Body of pancreas (tissue), 4 donors: ENCODE measurements at regions not wholly inside any gene's neighbourhood (a gene's known extent, or its start where the extent isn't known, plus 50 kb on each side); places are given as distances from the start of the nearest gene placed in this dataset.

Experiments used
- ATAC-seq: fragments of 150-250 bp; one replicate; pipeline ENCODE4 v1.9.1; 2016
- DNase-seq, 4 donors: peaks; one replicate each; pipeline ENCODE4 v3.0.0-alpha.2; 2019
- H3K27ac ChIP-seq, 4 donors: fragments of 200-600 bp; sonication (generic); 1 replicate in 3 of 4; 2 replicates in 1 of 4; pipeline versions ENCODE4 v1.5.1 to v1.6.1; 2016 to 2019; ENCODE audit warnings: mild to moderate bottlenecking in 1 of 4, mixed read lengths in 1 of 4, moderate library complexity in 1 of 4
- H3K27me3 ChIP-seq, 2 donors: fragments of 200-600 bp; sonication (generic); one replicate each; pipeline ENCODE4 v1.6.0; 2016; ENCODE audit warnings: mild to moderate bottlenecking in 1 of 2
- H3K36me3 ChIP-seq, 2 donors: fragments of 200-600 bp; sonication (generic); replicated peaks in 1 of 2; 2 replicates each; pipeline ENCODE4 v1.5.1; 2016; ENCODE audit warnings: low read depth in 2 of 2; ENCODE audit not compliant: insufficient read depth in 1 of 2
- H3K4me1 ChIP-seq: fragments of 200-600 bp; sonication (generic); one replicate; pipeline ENCODE4 v1.6.0; 2016
- H3K4me3 ChIP-seq, 2 donors: fragments of 200-600 bp; sonication (generic); 1 replicate in 1 of 2; 2 replicates in 1 of 2; pipeline ENCODE4 v1.5.1; 2016 to 2019
- H3K9me3 ChIP-seq, 3 donors: fragments of 200-600 bp; sonication (generic); 1 replicate in 2 of 3; 2 replicates in 1 of 3; pipeline ENCODE4 v1.5.1; 2016
- CTCF ChIP-seq, 7 experiments: fragments of 450-650 bp in 4 of 7; fragments of 200-600 bp in 3 of 7; sonication (generic) in 3 of 7; IDR thresholded peaks; one replicate each; pipeline ENCODE4 v1.5.1; 2016 to 2019; ENCODE audit warnings: antibody characterized with exemption in 7 of 7
- POLR2A ChIP-seq, 3 donors: fragments of 450-650 bp; IDR thresholded peaks; one replicate each; pipeline ENCODE4 v1.6.1; 2016; ENCODE audit warnings: antibody characterized with exemption in 3 of 3, mild to moderate bottlenecking in 2 of 3
- WGBS, 2 donors: methylation state at CpG; one replicate each; pipeline ENCODE4 v1.1.5; 2017; 5-methylcytosine and 5-hydroxymethylcytosine counted together
- intact Hi-C: fragments of 100-400 bp; cut with DNase I; formaldehyde crosslinking; loops from one replicate; pipeline ENCODE4 v1.15.1; 2023

GRCh38 chr3:18580268-18580667, 155.1 kb upstream of the SATB1 start:
- H3K4me1 ChIP-seq, result no peaks in the 10 kb centered on the region
- no peak overlapping the region for H3K4me3 ChIP-seq
- intact Hi-C loops, result no loop called here
- H3K9me3 ChIP-seq, result no peaks in the 10 kb centered on the region
- peak in 2 of 4 donors; percentile 7 to 9 for DNase-seq
- no peaks in the 10 kb centered on the region for H3K27me3 ChIP-seq
- TF ChIP-seq CTCF (IDR thresholded peaks at IDR 0.05) (no peak), POLR2A (IDR thresholded peaks at IDR 0.05) (no peak)
- H3K27ac ChIP-seq, result no peak overlapping the region
- 61 to 63% methylated on average over 2 of the region's 2 CpGs for WGBS, 2 donors
- ATAC-seq, result no peak
- H3K36me3 ChIP-seq, result no peaks in the 10 kb centered on the region

GRCh38 chr3:18579661-18580060, 154.5 kb upstream of the SATB1 start:
- ATAC-seq (no peak), DNase-seq (no peak)
- H3K4me3 ChIP-seq, result no peak overlapping the region
- 29 to 43% methylated on average over 3 of the region's 3 CpGs for WGBS, 2 donors
- H3K4me1 ChIP-seq, result no peaks in the 10 kb centered on the region
- H3K27ac ChIP-seq, result no peak overlapping the region
- H3K36me3 ChIP-seq, result no peaks in the 10 kb centered on the region
- TF ChIP-seq CTCF (IDR thresholded peaks at IDR 0.05), result no peak
- no peak for TF ChIP-seq POLR2A (IDR thresholded peaks at IDR 0.05)
- intact Hi-C loops, result no loop called here
- H3K27me3 ChIP-seq, result no peaks in the 10 kb centered on the region
- no peaks in the 10 kb centered on the region for H3K9me3 ChIP-seq

GRCh38 chr3:18575573-18575972, 150.4 kb upstream of the SATB1 start:
- H3K36me3 ChIP-seq, result no peaks in the 10 kb centered on the region
- no peak for TF ChIP-seq CTCF (IDR thresholded peaks at IDR 0.05)
- TF ChIP-seq POLR2A (IDR thresholded peaks at IDR 0.05), result no peak
- H3K9me3 ChIP-seq, result no peaks in the 10 kb centered on the region
- H3K27me3 ChIP-seq, result no peaks in the 10 kb centered on the region
- no peak for DNase-seq
- intact Hi-C loops, result no loop called here
- H3K4me3 ChIP-seq, result no peak overlapping the region
- WGBS, 2 donors, result 77% methylated on average over 8 of the region's 8 CpGs
- H3K27ac ChIP-seq, result no peak overlapping the region
- H3K4me1 ChIP-seq, result no peaks in the 10 kb centered on the region
- no peak for ATAC-seq

GRCh38 chr3:18572809-18573208, 147.7 kb upstream of the SATB1 start:
- no peak overlapping the region for H3K4me3 ChIP-seq

More at GRCh38 chr3:18572809-18573208, 147.7 kb upstream of the SATB1 start:
- TF ChIP-seq POLR2A (IDR thresholded peaks at IDR 0.05) (no peak), CTCF (IDR thresholded peaks at IDR 0.05) (no peak)
- H3K9me3 ChIP-seq, result no peaks in the 10 kb centered on the region
- H3K27me3 ChIP-seq, result no peaks in the 10 kb centered on the region
- no peaks in the 10 kb centered on the region for H3K4me1 ChIP-seq
- DNase-seq (no peak), ATAC-seq (no peak)
- no peaks in the 10 kb centered on the region for H3K36me3 ChIP-seq
- no peak overlapping the region for H3K27ac ChIP-seq
- intact Hi-C loops, result no loop called here
